ENCODE measurements at regions not wholly inside any gene's neighbourhood (a gene's known extent, or its start where the extent isn't known, plus 50 kb on each side); places are given as distances from the start of the nearest gene placed in this dataset.
"Not testable (repeated sequence)": the region's sequence is repeated elsewhere in the genome, so short reads cannot be mapped to it uniquely, and the experiment has no call there.

GRCh38 chr21:25487046-25487594 is 120.2 kb downstream of the MRPL39 start:
- no peak for DNase-seq

GRCh38 chr21:25485914-25486313 is 121.4 kb downstream of the MRPL39 start:
- no peak for DNase-seq

GRCh38 chr21:25467896-25468295 is 139.4 kb downstream of the MRPL39 start:
- no peak for DNase-seq

GRCh38 chr21:25467071-25467470 is 140.2 kb downstream of the MRPL39 start:
- not testable (repeated sequence) for DNase-seq

GRCh38 chr21:25466470-25466869 is 140.8 kb downstream of the MRPL39 start:
- no peak for DNase-seq

- no peak for DNase-seq
Measured at GRCh38 chr21:25465263-25465662, 142.0 kb downstream of the MRPL39 start.

- no peak for DNase-seq
Measured at GRCh38 chr21:25464275-25464674, 143.0 kb downstream of the MRPL39 start.

- no peak for DNase-seq
Measured at GRCh38 chr21:25462517-25462971, 144.7 kb downstream of the MRPL39 start.

- no peak for DNase-seq
Measured at GRCh38 chr21:25461725-25462124, 145.6 kb downstream of the MRPL39 start.

- DNase-seq: no peak
Measured at GRCh38 chr21:25459993-25460392, 147.3 kb downstream of the MRPL39 start.

GRCh38 chr21:25459365-25459764 is 147.9 kb downstream of the MRPL39 start:
- no peak for DNase-seq

- DNase-seq: no peak
Measured at GRCh38 chr21:25458484-25458883, 148.8 kb downstream of the MRPL39 start.

GRCh38 chr21:25457946-25458345 is 149.3 kb downstream of the MRPL39 start:
- no peak for DNase-seq

GRCh38 chr21:25457411-25457810 is 149.9 kb downstream of the MRPL39 start:
- DNase-seq: no peak

- no peak for DNase-seq
Measured at GRCh38 chr21:25456672-25457071, 150.6 kb downstream of the MRPL39 start.

GRCh38 chr21:25453524-25453923 is 153.8 kb downstream of the MRPL39 start:
- no peak for DNase-seq

GRCh38 chr21:25449950-25450349 is 157.3 kb downstream of the MRPL39 start:
- no peak for DNase-seq

- DNase-seq: no peak
Measured at GRCh38 chr21:25441835-25442234, 165.4 kb downstream of the MRPL39 start.

- DNase-seq: not testable (repeated sequence)
Measured at GRCh38 chr21:25437465-25437864, 169.8 kb downstream of the MRPL39 start.

- no peak for DNase-seq
Measured at GRCh38 chr21:25428537-25428936, 178.7 kb downstream of the MRPL39 start.

GRCh38 chr21:25427828-25428227 is 179.5 kb downstream of the MRPL39 start:
- DNase-seq: no peak

GRCh38 chr21:25426580-25426979 is 180.7 kb downstream of the MRPL39 start:
- no peak for DNase-seq

GRCh38 chr21:25425156-25425555 is 182.1 kb downstream of the MRPL39 start:
- DNase-seq: no peak

GRCh38 chr21:25424634-25425033 is 182.6 kb downstream of the MRPL39 start:
- no peak for DNase-seq

GRCh38 chr21:25424048-25424447 is 183.2 kb downstream of the MRPL39 start:
- no peak for DNase-seq

All from renal pelvis (tissue), 1 donor.